ENCODE measurements at regions not wholly inside any gene's neighbourhood (a gene's known extent, or its start where the extent isn't known, plus 50 kb on each side); places are given as distances from the start of the nearest gene placed in this dataset.
"Not testable (repeated sequence)": the region's sequence is repeated elsewhere in the genome, so short reads cannot be mapped to it uniquely, and the experiment has no call there.

- no peak overlapping the region for H3K27ac ChIP-seq
- H3K36me3 ChIP-seq, result no peaks in the 10 kb centered on the region
- no peak for DNase-seq (ENCODE audit: low read depth in 1 of 2, low spot score in 2 of 2)
- H3K9me3 ChIP-seq (replicated peaks), result peaks cover 4% of the 10 kb centered on the region; the same call in 1 of the 2 replicates
- H3K27me3 ChIP-seq (replicated peaks), result peaks cover 10% of the 10 kb centered on the region
- no peak overlapping the region for H3K4me3 ChIP-seq
- no peaks in the 10 kb centered on the region for H3K4me1 ChIP-seq (replicated peaks)
Observed at GRCh38 chr20:48448666-48449600, 378.9 kb downstream of the PREX1 start.

DNA sequence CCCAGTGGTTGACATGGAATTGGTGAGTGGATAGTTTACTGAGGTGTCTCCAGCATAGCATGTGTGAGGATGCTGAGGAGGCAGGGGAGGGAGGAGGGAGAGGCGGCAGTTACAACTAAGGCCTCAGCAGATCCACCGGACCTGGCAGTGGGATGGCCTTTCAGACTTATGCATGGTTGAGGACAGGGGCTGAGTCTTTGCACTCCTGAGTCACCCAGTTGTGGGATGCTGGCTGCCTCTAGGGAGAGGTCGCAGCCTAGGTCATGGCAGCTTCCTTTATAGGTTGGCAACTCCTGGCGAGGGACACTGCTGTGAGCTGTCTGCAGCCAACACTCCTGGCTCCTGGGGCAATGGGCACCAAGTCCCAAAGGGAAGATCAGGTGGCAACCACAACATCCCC is 380.3 kb downstream of the PREX1 start:
- Histone ChIP-seq H3K27ac (no peak overlapping the region), H3K36me3 (no peaks in the 10 kb centered on the region), H3K9me3 (replicated peaks) (peaks cover 4% of the 10 kb centered on the region; the same call in 1 of the 2 replicates), H3K27me3 (replicated peaks) (0 out of 2 replicates have a peak, but pooled peaks cover 2% of the 10 kb centered on the region), H3K4me3 (no peak overlapping the region), H3K4me1 (replicated peaks) (no peaks in the 10 kb centered on the region)
- no peak for DNase-seq (ENCODE audit: low read depth in 1 of 2, low spot score in 2 of 2)

DNA sequence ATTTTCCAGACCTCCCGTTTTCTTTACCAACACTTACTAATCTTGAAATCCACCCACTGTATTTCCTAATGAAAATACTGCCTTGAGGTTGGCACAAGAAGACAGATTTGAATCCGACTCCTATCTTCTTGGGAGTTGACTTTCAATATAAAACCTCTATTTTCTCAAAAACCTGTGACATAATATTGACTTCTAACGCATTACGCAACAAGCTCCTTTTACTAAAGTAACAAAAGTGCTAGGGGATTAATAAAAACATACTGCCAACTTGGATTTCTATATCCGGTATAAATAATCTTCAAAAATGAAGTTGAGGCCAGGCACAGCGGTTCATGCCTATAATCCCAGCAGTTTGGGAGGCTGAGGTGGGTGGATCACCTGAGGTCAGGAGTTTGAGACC is 382.0 kb downstream of the PREX1 start:
- DNase-seq (ENCODE audit: low read depth in 1 of 2, low spot score in 2 of 2), result no peak
- no peak overlapping the region for H3K27ac ChIP-seq
- H3K4me3 ChIP-seq, result no peak overlapping the region
- H3K4me1 ChIP-seq (replicated peaks), result no peaks in the 10 kb centered on the region
- no peaks in the 10 kb centered on the region for H3K27me3 ChIP-seq (replicated peaks)
- H3K36me3 ChIP-seq, result no peaks in the 10 kb centered on the region
- H3K9me3 ChIP-seq (replicated peaks), result peaks cover 4% of the 10 kb centered on the region; the same call in 1 of the 2 replicates

- H3K36me3 ChIP-seq, result no peaks in the 10 kb centered on the region
- DNase-seq (ENCODE audit: low read depth in 1 of 2, low spot score in 2 of 2), result no peak
- no peaks in the 10 kb centered on the region for H3K4me1 ChIP-seq (replicated peaks)
- H3K4me3 ChIP-seq, result no peak overlapping the region
- H3K27ac ChIP-seq, result no peak overlapping the region
- H3K9me3 ChIP-seq (replicated peaks), result peaks cover 4% of the 10 kb centered on the region; the same call in 1 of the 2 replicates
- no peaks in the 10 kb centered on the region for H3K27me3 ChIP-seq (replicated peaks)
Observed at GRCh38 chr20:48444249-48444648, 383.6 kb downstream of the PREX1 start.

DNA sequence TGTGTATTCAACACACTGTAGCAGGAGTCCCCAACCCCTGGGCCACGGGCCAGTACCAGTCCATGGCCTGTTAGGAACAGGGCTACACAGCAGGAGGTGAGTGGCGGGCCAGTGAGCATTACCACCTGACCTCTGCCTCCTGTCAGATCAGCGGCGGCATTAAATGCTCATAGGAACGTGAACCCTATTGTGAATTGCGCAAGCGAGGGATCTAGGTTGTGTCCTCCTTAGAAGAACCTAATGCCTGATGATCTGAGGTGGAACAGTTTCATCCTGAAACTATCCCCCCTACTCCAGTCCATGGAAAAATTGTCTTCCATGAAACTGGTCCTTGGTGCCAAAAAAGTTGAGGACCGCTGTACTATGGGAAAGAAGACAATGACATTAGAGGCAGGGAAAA is 386.9 kb downstream of the PREX1 start:
- Histone ChIP-seq H3K4me3 (no peak overlapping the region), H3K36me3 (no peaks in the 10 kb centered on the region), H3K27me3 (replicated peaks) (0 out of 2 replicates have a peak, but pooled peaks cover 4% of the 10 kb centered on the region), H3K9me3 (replicated peaks) (peaks cover 4% of the 10 kb centered on the region; the same call in 1 of the 2 replicates), H3K27ac (no peak overlapping the region), H3K4me1 (replicated peaks) (no peaks in the 10 kb centered on the region)
- no peak for DNase-seq (ENCODE audit: low read depth in 1 of 2, low spot score in 2 of 2)

GRCh38 chr20:48440261-48440660 is 387.5 kb downstream of the PREX1 start:
- H3K36me3 ChIP-seq; H3K4me3 ChIP-seq; H3K4me1 ChIP-seq (replicated peaks): not testable (repeated sequence)

DNA sequence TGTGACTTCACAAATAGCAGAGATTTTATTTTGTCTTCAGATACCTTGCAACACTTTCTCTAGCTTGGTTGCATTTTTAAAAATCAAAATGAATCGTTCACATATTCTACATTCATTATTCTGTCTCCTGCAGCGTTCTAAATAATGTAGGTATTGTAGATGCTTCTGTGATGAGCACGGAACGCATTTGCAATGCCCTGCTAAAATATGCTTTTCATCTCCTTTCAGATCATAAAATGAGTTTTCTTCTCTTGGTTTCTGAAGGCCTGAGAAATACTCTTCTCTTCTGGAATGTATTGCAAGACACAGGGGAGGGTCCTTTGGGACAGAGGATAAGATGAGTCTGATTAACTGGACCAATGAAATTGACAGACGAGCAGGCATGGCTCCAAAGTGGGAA is 390.7 kb downstream of the PREX1 start:
- Histone ChIP-seq H3K4me3 (no peak overlapping the region), H3K4me1 (replicated peaks) (no peaks in the 10 kb centered on the region), H3K36me3 (no peaks in the 10 kb centered on the region), H3K27ac (no peak overlapping the region), H3K9me3 (replicated peaks) (no peaks in the 10 kb centered on the region), H3K27me3 (replicated peaks) (peaks cover 14% of the 10 kb centered on the region)
- DNase-seq (ENCODE audit: low read depth in 1 of 2, low spot score in 2 of 2), result no peak

More at GRCh38 chr20:48440261-48440660, 387.5 kb downstream of the PREX1 start:
- not testable (repeated sequence) for DNase-seq (ENCODE audit: low read depth in 1 of 2, low spot score in 2 of 2); H3K27ac ChIP-seq; H3K27me3 ChIP-seq (replicated peaks); H3K9me3 ChIP-seq (replicated peaks)

DNA sequence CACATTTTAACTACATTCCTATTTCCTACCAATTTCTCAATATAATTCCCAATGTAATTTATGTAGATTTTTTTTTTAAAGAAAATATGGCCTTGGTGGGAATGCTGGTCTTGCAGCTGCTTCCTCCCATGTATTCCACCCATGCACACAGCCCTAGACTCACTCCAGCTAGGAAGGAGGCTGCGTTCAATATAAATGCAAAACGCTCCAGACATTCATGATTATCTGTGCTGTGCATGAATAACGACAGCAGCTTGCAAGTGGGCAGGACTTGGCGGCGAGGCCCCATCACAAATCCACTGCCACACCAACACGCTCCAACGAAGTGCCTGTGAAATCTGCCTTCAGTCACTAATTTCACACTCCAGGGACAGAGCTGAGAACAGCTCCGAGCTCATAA is 391.2 kb downstream of the PREX1 start:
- peaks cover 14% of the 10 kb centered on the region for H3K27me3 ChIP-seq (replicated peaks)
- not testable (repeated sequence) for H3K9me3 ChIP-seq (replicated peaks); H3K27ac ChIP-seq; DNase-seq (ENCODE audit: low read depth in 1 of 2, low spot score in 2 of 2); H3K4me3 ChIP-seq; H3K4me1 ChIP-seq (replicated peaks); H3K36me3 ChIP-seq

DNA sequence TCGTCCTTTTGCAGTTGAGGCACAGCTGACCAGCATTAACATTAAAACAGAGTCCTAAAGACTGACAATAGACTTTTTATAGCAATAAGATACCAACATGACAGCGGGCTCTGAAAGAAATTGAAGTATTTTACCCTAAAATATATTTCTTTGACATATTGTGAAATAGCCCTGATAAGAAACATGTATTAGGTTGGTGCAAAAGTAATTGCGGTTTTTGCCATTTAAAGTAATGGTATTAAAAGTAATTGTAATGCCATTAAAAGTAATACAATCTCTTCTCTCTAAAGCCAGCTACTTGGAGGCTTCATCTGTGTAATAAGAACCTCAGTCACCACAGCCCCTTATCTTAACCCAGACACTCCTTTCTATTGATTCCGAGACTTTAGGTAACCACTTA is 394.6 kb downstream of the PREX1 start:
- Histone ChIP-seq H3K4me1 (replicated peaks) (no peaks in the 10 kb centered on the region), H3K27ac (no peak overlapping the region), H3K9me3 (replicated peaks) (no peaks in the 10 kb centered on the region), H3K27me3 (replicated peaks) (peaks cover 20% of the 10 kb centered on the region), H3K4me3 (no peak overlapping the region), H3K36me3 (no peaks in the 10 kb centered on the region)
- no peak for DNase-seq (ENCODE audit: low read depth in 1 of 2, low spot score in 2 of 2)

- Histone ChIP-seq H3K27ac (no peak overlapping the region), H3K36me3 (no peaks in the 10 kb centered on the region), H3K27me3 (replicated peaks) (peaks cover 18% of the 10 kb centered on the region), H3K4me3 (no peak overlapping the region), H3K4me1 (replicated peaks) (no peaks in the 10 kb centered on the region), H3K9me3 (replicated peaks) (no peaks in the 10 kb centered on the region)
- DNase-seq (ENCODE audit: low read depth in 1 of 2, low spot score in 2 of 2), result no peak
Observed at GRCh38 chr20:48432494-48432832, 395.3 kb downstream of the PREX1 start.

DNA sequence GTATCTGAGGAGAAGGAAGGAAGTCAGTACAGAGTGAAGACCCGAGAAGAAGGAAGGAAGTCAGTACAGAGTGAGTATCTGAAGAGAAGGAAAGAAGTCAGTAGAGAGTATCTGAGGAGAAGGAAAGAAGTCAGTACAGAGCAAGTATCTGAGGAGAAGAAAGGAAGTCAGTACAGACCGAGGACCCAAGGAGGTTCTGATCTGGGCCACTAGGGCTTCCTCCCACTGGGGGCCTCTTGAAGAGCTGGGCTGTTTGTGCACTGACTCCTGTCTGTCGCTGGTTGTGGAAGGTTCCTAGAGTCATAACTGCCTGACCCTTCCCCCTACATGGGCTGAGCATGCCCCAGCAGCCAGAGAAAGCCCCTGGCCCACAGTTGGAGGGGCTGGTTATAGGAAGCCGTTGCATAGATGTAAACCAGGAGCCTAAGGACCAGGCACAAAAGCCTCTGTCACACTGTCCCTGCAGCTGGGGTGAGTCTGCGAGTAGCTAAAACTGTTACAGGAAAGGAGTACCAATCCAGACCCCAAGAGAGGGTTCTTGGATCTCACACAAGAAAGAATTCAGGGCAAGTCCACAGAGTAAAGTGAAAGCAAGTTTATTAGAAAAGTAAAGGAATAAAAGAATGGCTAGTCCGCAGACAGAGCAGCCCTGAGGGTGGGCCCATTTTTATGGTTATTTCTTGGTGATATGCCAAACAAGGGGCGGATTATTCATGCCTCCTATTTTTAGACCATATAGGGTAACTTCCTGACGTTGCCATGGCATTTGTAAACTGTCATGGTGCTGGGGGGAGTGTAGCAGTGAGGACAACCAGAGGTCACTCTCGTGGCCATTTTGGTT is 395.9 kb downstream of the PREX1 start:
- Histone ChIP-seq H3K4me1 (replicated peaks) (no peaks in the 10 kb centered on the region), H3K27me3 (replicated peaks) (peaks cover 18% of the 10 kb centered on the region), H3K27ac (no peak overlapping the region), H3K9me3 (replicated peaks) (no peaks in the 10 kb centered on the region), H3K36me3 (no peaks in the 10 kb centered on the region), H3K4me3 (no peak overlapping the region)
- DNase-seq (ENCODE audit: low read depth in 1 of 2, low spot score in 2 of 2), result no peak

DNA sequence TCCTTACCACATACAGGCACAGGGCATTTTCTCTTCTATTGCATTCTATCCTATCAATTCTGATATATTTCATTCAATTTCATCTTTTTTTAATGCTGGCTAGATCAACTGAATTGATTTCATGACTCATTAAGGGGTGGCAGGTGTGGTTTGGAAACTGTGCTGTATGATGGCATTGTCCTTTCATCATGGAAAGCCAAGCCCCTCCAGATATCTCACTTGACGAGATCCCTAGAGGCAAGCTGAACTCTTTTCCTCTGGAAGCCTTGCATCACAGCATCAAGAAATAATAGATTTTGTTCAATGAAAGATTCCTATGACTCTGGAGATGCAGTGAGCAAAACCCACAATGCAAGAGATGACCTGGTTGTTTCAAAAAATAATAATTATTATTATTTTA is 401.2 kb downstream of the PREX1 start:
- no peak for DNase-seq (ENCODE audit: low read depth in 1 of 2, low spot score in 2 of 2)
- Histone ChIP-seq H3K27ac (no peak overlapping the region), H3K9me3 (replicated peaks) (no peaks in the 10 kb centered on the region), H3K36me3 (no peaks in the 10 kb centered on the region), H3K4me3 (no peak overlapping the region), H3K4me1 (replicated peaks) (no peaks in the 10 kb centered on the region), H3K27me3 (replicated peaks) (peaks cover 28% of the 10 kb centered on the region)

DNA sequence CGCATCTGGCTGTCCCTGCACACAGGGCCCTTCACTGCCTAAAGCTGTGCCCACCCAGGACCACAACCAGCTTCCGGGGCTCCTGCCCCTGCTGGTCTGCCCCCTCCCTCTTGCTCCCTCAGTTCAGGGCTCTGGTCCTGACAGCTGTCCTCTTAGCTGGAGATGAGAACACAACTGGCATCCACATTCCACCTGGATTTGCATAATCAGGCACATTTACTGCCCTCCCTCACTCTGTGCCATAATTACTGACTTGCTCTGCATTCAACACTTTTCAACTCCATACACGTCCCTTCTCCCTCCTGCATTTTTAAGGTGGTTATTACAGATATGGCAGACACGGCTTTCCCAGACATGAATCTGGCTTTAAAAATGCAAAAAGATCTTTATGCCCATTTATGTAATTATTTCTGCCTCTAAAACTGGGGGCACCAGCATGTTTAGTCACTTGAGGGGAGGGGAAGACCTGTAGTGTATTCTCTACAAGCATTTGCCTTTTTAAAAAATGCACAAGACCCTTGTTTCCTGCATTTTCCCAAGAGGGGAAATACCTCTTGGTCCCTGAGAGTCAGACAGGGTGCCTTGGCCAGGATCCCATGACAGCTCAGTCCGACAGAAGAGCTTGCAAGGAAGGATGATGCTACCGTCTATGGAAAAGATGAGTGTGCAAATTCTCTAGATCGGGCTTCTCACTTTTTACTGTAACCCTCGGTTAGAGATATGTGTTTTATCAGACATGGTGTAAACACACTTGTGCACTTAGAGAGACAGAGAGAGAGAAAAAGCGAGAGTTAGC is 401.8 kb downstream of the PREX1 start:
- Histone ChIP-seq H3K4me1 (replicated peaks) (no peaks in the 10 kb centered on the region), H3K9me3 (replicated peaks) (no peaks in the 10 kb centered on the region), H3K27ac (no peak overlapping the region), H3K4me3 (no peak overlapping the region), H3K36me3 (no peaks in the 10 kb centered on the region), H3K27me3 (replicated peaks) (peaks cover 28% of the 10 kb centered on the region)
- no peak for DNase-seq (ENCODE audit: low read depth in 1 of 2, low spot score in 2 of 2)

Measured in SJSA1 (cell line).